ENCODE measurements at regions not wholly inside any gene's neighbourhood (a gene's known extent, or its start where the extent isn't known, plus 50 kb on each side); places are given as distances from the start of the nearest gene placed in this dataset.
"Not testable (repeated sequence)": the region's sequence is repeated elsewhere in the genome, so short reads cannot be mapped to it uniquely, and the experiment has no call there.

DNA sequence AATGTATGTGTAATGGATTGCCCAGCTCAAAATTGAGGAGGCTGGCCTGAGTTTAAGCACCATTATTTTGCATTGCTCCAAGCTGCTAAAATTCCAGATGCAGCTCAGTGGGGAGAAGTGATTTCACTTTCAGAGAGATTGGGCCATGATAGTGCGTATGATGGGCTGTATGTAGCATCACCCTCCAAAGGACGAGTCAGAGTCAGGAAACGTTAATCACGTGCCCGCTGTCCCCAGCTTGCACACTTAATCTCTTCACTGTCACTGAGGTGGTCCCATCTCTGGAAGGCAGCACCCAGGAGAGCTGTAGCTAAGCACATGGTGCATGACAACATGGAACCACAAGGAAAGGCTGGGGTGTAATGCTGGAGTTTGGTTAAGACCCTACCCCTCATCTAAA lies 337.4 kb downstream of the ANAPC1 start:
- DNase-seq, result not testable (repeated sequence)

DNA sequence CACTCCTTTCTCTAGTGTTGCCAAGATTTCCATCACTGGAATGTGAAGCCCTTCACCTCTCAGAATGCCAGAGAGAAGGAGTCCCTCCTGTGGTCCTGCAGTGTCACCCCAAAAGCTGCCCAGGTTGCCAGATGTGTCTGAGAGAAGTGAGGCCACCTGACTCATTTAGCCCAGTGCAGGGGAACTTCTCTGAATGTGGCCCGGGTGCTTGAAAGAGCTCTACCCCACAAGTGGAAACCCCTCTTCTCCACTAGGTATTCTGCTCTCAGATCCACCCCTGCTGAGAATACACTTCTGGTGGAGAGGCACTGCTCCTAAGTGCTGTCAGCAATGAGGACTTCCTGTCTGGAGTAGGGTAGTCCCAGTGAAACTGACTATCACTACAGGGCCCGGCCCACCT lies 334.8 kb downstream of the ANAPC1 start:
- not testable (repeated sequence) for DNase-seq

DNA sequence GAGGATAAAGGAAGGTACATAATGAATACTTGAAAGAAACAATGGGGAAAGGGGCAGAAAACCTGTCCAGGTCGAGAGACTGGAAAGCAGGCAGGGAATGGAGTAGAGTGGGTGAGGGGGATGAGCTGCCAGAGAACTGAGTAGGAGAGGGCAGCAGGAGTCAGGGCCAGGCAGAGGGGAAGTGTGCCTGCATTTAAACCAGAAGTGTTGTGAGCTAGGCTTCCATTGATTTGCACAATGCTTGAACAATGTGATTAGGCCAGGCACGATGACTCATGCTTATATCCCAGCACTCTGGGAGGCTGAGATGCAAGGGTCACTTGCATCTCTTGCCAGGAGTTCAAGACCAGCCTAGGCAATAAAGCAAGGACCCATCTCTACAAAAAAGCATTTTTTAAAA lies 332.6 kb downstream of the ANAPC1 start:
- not testable (repeated sequence) for DNase-seq

DNA sequence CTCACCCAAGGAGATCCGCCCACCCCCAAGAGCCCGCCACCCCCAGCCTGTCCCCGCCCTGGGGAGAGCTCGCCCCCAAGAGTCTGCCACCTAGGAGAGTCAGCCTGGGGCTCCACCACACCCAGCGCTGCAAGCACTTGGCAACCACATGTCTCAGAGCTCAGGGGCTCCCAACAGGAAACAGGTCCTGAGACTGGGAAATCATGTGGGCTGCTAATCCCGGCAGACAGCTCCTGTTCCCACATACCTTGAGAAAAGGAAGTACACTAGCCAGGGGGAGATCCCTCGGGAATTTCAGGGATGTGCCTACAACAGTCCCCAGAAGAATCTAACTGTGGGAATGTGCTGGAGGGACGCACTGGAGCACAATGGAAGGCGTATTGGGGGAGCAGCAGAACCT lies 331.4 kb downstream of the ANAPC1 start:
- not testable (repeated sequence) for DNase-seq

DNA sequence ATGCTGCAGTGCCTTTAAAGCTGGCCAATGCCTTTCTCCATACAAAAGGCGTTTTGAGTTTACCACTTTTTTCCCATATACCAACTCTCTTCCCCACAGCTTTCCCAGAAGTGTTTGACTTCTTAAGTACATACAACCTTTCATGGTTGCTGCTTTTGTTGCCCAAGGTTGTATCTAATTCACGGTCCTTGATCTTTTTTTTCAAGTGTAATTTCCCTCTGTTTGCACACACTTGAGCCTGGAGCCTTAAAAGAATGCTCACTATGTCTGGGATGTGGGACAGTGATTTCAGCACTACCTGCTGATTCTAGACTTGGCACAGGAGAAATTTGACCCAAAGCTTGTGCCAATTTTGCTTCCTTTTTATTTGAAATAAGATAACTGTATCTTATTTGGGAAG lies 324.7 kb downstream of the ANAPC1 start:
- not testable (repeated sequence) for DNase-seq

DNA sequence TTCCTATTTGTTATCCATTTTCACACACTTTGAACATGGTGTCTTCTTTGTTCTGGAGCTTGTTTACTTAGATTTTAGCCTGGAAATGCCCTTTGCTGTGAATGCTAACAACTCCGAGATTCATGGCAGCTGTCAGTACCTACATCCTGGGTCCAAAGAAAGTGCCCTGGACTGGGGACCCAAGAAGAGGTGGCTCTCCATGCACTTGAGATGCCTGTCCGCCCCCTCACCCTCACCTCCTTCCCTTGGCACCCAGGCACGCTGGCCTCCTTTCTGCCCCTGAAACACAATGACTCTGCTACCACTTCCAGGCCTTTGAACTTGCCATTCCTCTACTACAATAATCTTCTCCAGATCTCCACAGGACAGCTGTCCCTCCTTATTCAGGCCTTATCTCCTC lies 324.2 kb downstream of the ANAPC1 start:
- not testable (repeated sequence) for DNase-seq

DNA sequence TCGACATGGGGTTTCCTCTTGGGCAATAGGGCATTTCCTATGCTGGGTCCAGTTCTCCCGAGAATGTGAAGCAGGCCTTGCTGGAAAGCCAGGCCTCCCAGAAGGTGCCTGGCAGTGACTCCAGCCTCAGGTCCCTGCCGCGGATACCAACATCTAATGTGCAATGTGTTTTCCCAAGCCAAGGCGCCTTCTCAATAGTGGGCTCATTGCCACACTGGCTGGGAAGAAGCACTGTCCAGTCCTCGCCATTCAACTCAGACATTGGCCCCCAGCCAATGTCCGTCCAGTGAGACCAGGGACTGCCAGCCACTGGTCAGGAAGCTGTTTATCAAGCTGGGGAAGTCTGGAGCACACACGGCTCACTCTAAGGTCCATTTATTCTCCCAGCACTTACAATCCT lies 317.9 kb downstream of the ANAPC1 start:
- DNase-seq, result not testable (repeated sequence)

DNA sequence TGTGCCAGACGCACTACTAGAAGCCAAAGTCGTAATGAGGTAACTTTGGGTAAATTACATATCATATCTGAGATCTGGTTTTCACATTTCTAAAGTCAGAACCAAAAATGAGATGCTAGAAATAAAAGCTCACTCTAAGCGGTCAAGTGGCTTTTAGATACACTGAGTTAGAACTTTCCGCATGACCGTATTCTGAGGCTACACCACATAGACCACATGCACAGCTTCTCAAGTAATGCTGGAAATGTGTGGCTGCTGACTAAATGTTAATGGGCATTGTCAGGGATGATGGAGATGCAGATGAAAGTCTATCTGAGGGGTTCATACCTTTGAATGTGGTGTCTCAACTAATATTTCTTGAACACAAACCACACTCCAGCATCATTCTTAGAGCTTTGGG lies 316.8 kb downstream of the ANAPC1 start:
- DNase-seq, result not testable (repeated sequence)

DNA sequence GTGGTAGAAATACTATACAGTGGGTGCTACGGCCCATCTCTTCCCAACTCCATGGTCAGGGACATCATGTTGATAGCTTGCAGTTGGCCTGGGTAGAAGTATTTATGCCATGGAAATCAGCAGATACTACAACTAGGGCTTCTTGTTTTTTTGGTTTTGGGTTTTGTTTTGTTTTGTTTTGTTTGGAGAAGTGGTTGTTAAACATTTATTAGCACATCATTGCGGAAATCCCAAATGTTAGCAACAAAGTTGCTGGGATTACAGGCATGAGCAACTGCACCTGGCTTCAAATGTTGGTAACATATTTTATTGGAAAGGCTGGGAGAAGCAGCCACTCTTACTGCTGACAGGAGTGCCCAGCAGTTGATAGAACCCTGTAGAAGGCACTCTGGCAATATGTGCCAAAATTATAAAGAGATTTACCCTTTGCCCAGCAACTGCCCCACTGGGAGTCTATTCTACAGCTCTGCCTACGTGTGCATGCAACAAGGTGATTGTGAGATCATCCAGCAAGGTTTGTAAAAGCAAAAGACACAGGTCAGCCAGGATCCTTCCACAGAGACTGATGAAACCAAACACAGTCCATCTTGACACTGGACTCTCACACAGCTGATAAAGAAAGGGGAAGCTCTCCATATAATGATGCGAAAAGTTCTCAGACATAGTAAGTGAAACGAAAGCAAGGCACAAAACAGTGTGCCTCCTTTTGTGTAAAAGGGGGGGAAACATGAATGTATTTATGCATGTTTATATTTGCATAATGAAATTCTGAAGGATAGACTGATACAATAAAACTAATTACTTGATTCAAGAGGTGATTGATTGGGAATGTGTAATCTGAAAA lies 314.4 kb downstream of the ANAPC1 start:
- DNase-seq, result peak; percentile 76

DNA sequence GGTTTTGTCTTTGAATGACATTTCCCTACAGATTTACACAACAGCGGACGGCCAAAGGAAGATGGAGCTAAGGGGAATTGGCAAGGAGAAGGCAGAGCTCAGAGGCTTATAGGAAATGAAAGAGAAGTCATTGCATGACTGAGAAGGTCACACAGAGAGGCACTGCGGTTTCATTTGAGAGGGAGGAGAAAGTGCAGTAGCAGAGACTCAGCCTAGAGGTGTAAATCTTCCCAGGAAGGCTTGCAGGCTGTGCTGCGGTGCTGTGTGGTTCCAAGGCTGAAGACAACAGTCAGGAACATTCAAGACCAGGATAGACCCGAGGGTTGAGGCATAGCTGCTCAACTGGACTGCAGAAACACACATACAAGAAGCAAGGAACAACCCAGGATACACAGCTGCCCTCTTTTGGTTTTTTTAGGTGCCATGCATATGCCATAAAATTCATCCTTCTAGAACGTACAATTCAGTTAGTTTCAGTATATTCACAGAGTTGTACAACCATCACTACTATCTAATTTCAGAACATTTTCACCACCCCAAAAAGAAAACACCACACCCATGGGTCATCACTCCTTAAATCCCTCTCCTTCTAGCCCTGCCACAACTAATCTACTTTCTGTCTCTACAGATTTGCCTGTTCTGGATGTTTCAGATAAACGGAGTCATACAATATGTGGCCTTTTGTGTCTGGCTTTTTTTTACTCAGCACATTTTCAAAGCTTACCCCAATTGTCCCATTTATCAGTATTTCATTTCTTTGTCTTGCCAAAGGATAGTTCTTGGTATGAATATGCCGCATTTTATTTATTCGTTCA lies 313.5 kb downstream of the ANAPC1 start:
- peak; percentile 0 for DNase-seq

DNA sequence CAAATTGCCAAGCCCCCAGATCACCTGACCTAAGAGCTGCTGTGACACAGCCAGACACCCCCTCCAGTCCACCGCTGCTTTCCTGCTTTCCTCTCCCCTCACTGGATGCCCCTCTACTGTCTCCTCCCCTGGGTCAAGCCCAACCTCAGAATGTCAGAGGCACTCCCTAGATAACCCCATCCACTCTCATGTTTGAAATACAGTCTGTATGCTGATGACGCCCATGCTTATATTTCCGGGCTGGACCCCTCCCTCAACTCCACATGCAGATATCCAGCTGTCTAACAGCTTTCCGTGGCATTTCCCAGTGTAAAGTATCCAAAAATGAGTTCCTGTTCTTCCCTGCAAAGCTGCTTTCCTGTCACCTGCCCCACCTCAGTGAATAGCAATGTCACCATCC lies 309.2 kb downstream of the ANAPC1 start:
- not testable (repeated sequence) for DNase-seq

DNA sequence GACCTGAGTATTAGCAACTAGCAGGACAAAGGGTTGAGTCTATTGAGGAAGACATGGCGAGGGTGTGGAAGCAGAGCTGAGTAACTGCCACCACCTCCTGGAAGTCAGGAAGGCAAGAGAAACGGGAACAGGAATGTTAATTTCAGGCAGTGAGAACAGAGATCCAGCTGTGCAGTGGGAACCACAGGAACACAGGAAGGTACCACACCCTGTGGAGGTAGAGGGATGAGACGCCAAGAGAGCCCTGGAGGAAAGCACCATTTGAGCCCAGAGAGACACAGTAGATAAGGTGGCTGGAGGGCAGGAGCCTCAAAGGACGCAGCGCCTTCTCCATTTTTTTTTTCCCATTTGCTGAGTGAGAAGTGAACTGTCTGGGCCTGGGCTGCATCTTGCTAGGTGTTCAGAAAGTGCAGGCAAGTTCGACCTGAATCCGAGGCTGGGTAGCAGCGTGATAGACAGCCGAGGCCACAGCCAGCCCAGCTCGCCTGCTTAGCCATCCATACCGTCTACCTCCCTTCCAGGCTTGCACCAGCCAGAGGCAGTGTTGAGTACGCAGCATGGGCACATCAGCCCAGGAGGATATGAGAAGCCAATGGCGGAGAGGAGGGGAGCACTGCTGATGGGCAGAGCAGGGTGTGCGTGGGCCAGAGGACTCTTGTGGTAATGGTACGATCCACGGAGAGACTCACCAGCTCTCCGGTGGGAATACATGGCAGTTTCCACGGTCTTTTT lies 306.7 kb downstream of the ANAPC1 start:
- DNase-seq, result not testable (repeated sequence)

DNA sequence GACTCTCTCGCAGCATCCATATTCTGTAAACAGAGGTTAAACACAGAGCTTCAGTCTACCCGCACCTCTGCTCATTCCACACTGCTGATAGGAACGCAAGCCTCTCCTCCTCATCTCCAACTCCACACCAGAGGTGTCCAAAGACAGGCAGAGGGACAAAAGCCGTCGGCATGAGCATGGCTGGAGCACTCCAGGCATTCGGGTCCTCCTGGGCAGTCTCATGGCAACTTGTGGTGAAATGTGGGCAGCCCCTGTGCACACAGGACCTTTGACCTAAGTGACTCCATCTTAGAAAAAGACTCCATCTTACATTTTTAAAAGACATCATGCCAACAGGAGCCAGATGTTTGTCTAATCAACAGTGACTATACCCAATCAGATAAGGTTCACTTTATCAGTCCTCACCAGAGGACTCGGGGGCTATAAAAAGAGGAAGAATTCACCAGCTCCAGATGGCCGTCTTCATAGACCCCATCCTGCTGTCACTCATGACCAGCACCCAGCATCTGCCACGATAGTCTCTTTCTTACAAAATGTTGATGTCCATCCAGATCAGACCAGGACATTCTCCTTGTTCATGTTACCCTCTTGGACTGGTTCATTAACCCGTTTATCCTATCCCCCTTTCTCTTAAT lies 304.4 kb downstream of the ANAPC1 start:
- DNase-seq, result not testable (repeated sequence)

DNA sequence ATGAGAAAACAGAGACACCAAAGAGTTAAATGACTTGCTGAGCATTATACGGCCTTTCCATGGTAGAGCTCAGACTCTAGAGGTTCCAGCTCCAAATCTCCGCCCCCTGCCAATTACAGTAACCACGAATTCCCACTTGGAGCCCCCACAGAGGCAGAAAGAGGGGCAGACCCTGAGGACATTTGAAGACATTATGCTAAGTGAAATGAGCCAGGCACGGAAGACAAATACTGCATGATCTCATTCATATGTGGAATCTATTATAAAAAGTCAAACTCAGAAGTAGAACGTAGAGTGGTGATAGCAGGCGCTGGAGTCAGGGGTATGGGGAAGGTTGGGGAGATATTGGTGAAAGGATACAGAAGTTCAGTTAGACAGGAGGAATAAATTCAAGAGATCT lies 303.4 kb downstream of the ANAPC1 start:
- DNase-seq, result not testable (repeated sequence)

DNA sequence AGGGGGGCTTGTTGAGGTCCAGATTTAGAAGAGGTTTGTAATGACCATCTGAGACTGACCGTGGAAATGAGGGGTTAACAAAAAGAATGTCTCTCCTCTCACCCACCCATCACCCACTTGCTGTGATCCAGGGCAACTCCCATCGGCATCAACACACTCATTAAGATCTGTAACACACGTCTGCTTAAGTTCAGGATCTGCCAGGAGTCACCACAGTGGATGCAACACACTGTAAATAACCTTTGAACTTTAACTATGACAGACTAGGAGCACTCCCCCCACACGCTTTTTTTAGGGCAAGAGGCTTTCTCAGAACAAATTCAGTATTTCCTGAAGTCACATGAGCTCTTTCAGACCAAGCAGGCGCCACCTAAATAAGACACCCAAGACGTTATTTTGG lies 301.9 kb downstream of the ANAPC1 start:
- not testable (repeated sequence) for DNase-seq

DNA sequence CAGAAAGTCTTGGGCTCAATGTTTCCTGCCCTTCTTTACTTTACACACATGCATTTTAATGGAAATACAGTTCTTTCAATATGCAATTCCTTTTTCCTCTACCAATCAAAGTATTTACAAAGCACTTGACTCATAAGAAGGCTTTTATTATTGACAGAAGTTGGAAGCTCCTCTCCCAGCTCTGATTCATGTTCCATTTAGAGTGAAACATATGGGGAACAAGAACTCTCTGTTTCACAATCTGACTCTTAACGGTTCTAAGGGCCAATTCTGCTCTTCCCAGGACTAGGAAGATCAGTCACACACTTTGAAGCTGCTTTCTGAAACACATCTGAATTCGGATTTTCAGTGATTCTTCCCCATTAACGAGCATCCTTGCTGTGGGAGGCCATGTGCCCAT lies 300.5 kb downstream of the ANAPC1 start:
- DNase-seq, result not testable (repeated sequence)

DNA sequence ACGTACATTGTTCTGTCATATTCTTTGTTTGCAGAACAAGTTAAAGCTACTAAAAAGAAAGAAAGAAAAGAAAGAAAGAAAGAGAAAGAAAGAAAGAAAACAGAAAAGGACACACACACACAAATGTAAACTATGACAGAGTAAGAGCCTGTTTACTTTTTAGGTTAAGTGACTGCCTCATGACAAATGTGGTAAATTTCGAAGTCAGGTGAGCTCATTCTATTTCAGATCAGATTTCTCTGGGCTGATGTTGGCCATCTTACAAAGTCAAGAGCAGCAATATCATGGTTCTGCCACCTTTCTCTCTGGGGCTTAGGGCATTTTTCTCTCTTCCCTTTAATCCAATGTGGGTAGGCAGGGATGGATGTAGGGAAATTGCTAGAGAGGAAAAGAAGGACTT lies 299.5 kb downstream of the ANAPC1 start:
- DNase-seq, result not testable (repeated sequence)

DNA sequence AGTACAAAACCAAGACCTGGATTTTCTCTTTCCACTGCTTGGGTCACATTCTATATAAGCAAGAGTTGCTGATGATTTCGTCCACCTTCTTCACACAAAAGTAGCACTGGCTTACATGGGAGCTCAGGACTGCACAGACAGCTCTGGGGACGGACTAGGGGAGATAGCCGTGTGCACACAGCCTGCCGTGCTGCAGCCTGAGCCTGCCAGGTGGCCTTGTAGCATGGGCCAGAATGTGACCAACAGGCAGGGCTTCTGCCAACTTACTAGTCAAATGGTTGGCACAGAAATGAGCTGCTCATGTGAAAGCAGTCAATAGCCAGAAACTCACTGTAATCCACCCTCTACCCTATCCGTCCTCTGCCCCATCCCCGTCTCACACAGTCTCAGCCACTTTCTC lies 299.0 kb downstream of the ANAPC1 start:
- not testable (repeated sequence) for DNase-seq

DNA sequence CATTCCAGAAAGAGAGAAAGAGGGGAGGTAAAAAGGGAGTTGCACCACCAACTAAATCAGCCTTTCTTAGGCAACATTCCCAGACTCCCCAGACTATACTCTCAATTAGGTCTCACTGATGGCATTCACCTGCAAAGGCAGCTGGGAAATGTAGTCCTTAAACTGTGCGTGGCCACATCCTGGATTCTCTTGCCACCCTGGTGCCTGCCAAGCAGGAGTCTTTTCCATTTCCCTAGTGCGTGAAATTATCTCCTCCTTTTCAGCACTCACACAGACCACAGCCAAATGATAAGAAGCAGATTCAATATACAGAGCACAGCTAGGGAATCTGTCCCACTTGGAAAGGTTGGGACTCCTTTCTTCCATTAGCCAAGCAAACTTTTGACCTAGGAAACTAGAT lies 298.0 kb downstream of the ANAPC1 start:
- not testable (repeated sequence) for DNase-seq

DNA sequence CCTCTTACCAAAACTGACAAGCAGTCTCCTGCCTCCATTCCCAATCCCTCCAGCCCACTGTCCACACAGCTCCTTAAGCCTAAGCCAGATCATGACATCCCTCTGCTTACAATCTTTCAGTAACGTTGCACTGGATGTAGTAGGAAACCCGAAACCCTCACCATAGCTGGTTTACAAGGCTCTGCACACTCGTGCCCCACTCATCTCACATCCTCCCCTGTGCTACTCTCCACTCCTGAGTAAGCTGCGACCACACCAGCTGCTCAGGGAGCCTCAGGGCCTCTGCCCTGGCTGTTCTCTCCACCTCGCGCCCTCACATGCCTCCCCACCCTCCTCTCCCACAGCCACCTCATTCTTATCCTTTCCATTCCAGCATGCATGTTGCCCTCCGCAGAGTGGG lies 288.9 kb downstream of the ANAPC1 start:
- DNase-seq, result not testable (repeated sequence)

DNA sequence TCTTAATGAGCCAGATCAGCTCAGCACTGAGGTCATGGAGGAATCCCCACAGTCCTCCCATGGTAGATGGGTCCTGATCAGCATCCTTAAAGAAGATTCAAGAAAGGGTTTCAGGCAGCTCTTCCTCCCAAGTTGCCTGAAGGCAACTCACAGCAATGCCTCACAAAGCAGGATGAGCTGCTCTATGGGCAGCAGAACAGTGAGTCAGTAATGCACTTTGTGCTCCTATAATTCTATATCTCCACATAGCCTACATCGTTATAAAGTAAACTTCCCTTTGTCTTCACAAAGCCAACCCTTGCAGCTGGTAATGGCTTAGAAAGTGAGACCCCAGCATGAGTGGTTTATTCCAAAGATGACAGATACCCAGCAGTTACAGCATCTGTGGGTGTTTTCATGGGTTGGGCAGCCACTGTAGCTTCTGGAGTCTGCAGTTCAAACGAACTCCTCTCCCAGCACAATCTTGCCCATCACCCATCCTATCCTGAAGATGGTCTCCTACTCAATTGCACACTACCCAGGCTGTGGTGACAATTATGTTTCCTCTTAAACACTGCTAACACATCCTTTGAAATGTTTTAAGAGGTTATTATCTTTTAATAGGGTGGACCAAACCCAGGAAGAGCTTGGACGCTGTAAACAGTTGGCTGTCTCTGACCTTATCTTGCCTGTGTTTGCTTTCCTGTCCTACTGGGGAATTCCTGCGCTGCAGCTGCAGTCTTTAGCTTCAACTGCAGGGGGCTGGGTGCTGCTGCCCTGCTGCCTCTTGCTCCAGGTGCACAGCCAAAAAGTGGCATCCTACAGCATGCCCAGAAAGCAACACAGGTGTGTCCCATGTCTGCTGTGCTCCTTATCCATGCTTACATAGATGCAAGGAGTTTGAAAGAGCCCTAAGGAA lies 286.9 kb downstream of the ANAPC1 start:
- not testable (repeated sequence) for DNase-seq

DNA sequence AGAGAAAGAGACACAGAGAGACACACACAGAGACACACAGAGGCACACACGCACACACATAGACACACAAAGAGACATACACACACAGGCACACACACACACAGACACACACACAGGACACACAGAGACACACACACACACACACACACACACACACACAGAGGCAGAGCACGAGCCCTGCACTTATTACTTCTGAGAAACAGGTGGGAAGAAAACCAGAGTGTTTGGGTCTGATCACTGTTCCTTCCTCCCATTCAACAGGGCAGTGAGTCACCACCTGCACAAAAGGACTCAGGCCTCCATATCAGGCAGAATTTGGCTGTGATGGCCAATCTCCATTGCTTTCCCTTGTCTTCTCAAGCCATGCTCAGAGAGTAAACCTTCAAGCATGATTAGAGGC lies 285.0 kb downstream of the ANAPC1 start:
- DNase-seq, result not testable (repeated sequence)

Measured in inflammatory macrophage treated with lipopolysaccharide for 4 hours (primary cell).